IMR-90 (cell line): ENCODE measurements at regions not wholly inside any gene's neighbourhood (a gene's known extent, or its start where the extent isn't known, plus 50 kb on each side); places are given as distances from the start of the nearest gene placed in this dataset.

Experiments
- ATAC-seq: fragments of 200-7000 bp; cut with Tn5 transposase; 2 replicates; pipeline ENCODE4 v1.9.1; 2020; ENCODE audit warnings: low read depth, mild to moderate bottlenecking, moderate library complexity
- BruUV-seq: library from RNA; stranded (reverse); fragments of 400-500 nt; replicated peaks from 2 replicates; lab custom pipeline; 2021; lab: Mats Ljungman, UMichigan
- CTCF ChIA-PET: fragments of 300-600 bp; formaldehyde crosslinking; extraction: SDS; loops from one replicate; lab custom pipeline; 2021; ENCODE audit warnings: antibody characterized with exemption; lab: Yijun Ruan, JAX
- POLR2A ChIA-PET: fragments of 300-600 bp; sonication (Branson Sonifier 250); formaldehyde crosslinking; loops from one replicate; lab custom pipeline; 2022; ENCODE audit warnings: antibody characterized with exemption; ENCODE audit not compliant: unreplicated experiment; lab: Charles Lee
- DNase-seq: peaks from one replicate; pipeline ENCODE4 v3.0.0; 2013
- H2AFZ ChIP-seq: replicated peaks from 2 replicates; pipeline ENCODE3; 2013; ENCODE audit warnings: low read length, mild to moderate bottlenecking; ENCODE audit not compliant: poor library complexity
- H2AK5ac ChIP-seq: 2 replicates; pipeline ENCODE4 v1.6.1; 2013; ENCODE audit warnings: low read depth, low read length, inconsistent platforms
- H2AK9ac ChIP-seq: replicated peaks from 2 replicates; pipeline ENCODE3; 2013; ENCODE audit warnings: mild to moderate bottlenecking, low read depth, low read length, moderate library complexity; ENCODE audit not compliant: poor library complexity
- H2BK120ac ChIP-seq: 2 replicates; pipeline ENCODE4 v1.6.1; 2013; ENCODE audit warnings: low read depth, low read length, inconsistent platforms
- H2BK15ac ChIP-seq: 3 replicates; pipeline ENCODE4 v1.6.1; 2013; ENCODE audit warnings: low read depth, low read length, inconsistent platforms
- H2BK20ac ChIP-seq: 2 replicates; pipeline ENCODE4 v1.6.1; 2013; ENCODE audit warnings: low read depth, mild to moderate bottlenecking, inconsistent platforms, low read length, moderate library complexity
- H2BK5ac ChIP-seq: 2 replicates; pipeline ENCODE4 v1.6.1; 2013; ENCODE audit warnings: mild to moderate bottlenecking, low read depth, low read length, inconsistent platforms; ENCODE audit not compliant: poor library complexity, severe bottlenecking
- H3K14ac ChIP-seq: replicated peaks from 2 replicates; pipeline ENCODE4 v1.6.1; 2013; ENCODE audit warnings: low read depth, low read length, inconsistent platforms
- H3K18ac ChIP-seq: 2 replicates; pipeline ENCODE4 v1.6.1; 2013; ENCODE audit warnings: low read depth, low read length, control low read depth
- H3K23ac ChIP-seq: 2 replicates; pipeline ENCODE4 v1.6.1; 2013; ENCODE audit warnings: low read depth, low read length, inconsistent platforms
- H3K27ac ChIP-seq: 2 replicates; pipeline ENCODE4 v1.5.1; 2013; ENCODE audit warnings: mild to moderate bottlenecking, control low read depth, low read length; ENCODE audit not compliant: insufficient read depth
- H3K27me3 ChIP-seq: 2 replicates; pipeline ENCODE4 v1.6.1; 2013; ENCODE audit warnings: low read length; ENCODE audit not compliant: control insufficient read depth, insufficient read depth
- H3K36me3 ChIP-seq: 2 replicates; pipeline ENCODE4 v1.6.1; 2013; ENCODE audit warnings: low read length, mixed read lengths; ENCODE audit not compliant: control insufficient read depth, insufficient read depth
- H3K4ac ChIP-seq: 2 replicates; pipeline ENCODE4 v1.6.1; 2013; ENCODE audit warnings: low read depth, low read length, inconsistent platforms
- H3K4me1 ChIP-seq: 2 replicates; pipeline ENCODE4 v1.6.1; 2013; ENCODE audit warnings: low read length, mixed read lengths; ENCODE audit not compliant: control insufficient read depth, insufficient read depth
- H3K4me2 ChIP-seq: 2 replicates; pipeline ENCODE4 v1.6.1; 2013; ENCODE audit warnings: low read depth, mild to moderate bottlenecking, control low read depth, low read length, moderate library complexity
- H3K4me3 ChIP-seq: 2 replicates; pipeline ENCODE4 v1.5.1; 2013; ENCODE audit warnings: low read depth, mild to moderate bottlenecking, control low read depth, low read length, moderate library complexity; ENCODE audit not compliant: insufficient read depth
- H3K56ac ChIP-seq: 2 replicates; pipeline ENCODE4 v1.6.1; 2013; ENCODE audit warnings: low read length, inconsistent platforms; ENCODE audit not compliant: insufficient read depth; ENCODE audit errors: extremely low read depth
- H3K79me1 ChIP-seq, 2 experiments: 2 replicates each; pipeline ENCODE4 v1.6.1; 2013; ENCODE audit warnings: low read length in 2 of 2, inconsistent platforms in 1 of 2, low read depth in 1 of 2
- H3K9ac ChIP-seq: 2 replicates; pipeline ENCODE4 v1.6.1; 2013; ENCODE audit warnings: low read depth, low read length, control low read depth
- H3K9me1 ChIP-seq: 2 replicates; pipeline ENCODE4 v1.6.1; 2013; ENCODE audit warnings: low read length, inconsistent platforms; ENCODE audit not compliant: insufficient read depth
- H3K9me3 ChIP-seq: 2 replicates; pipeline ENCODE4 v1.6.1; 2013; ENCODE audit warnings: low read length; ENCODE audit not compliant: control insufficient read depth, insufficient read depth
- H4K20me1 ChIP-seq: 2 replicates; pipeline ENCODE4 v1.6.1; 2013; ENCODE audit warnings: low read length, inconsistent platforms; ENCODE audit not compliant: insufficient read depth
- H4K5ac ChIP-seq: 2 replicates; pipeline ENCODE4 v1.6.1; 2013; ENCODE audit warnings: mild to moderate bottlenecking, low read depth, low read length, control low read depth
- H4K8ac ChIP-seq, 2 experiments: 2 replicates each; pipeline ENCODE4 v1.6.1; 2013; ENCODE audit warnings: low read depth in 2 of 2, low read length in 2 of 2, control low read depth in 1 of 2, inconsistent platforms in 1 of 2
- H4K91ac ChIP-seq: 2 replicates; pipeline ENCODE4 v1.6.1; 2013; ENCODE audit warnings: low read depth, low read length, inconsistent platforms; ENCODE audit not compliant: insufficient read depth
- CEBPB ChIP-seq: IDR thresholded peaks from 2 replicates; pipeline ENCODE4 v1.6.1; 2012; ENCODE audit warnings: low read depth, low read length, improper control_type of control experiment
- CHD1 ChIP-seq: IDR thresholded peaks from 2 replicates; pipeline ENCODE4 v1.6.1; 2012; ENCODE audit warnings: low read depth, low read length, improper control_type of control experiment
- FOS ChIP-seq: fragments of 150-350 bp; IDR thresholded peaks from 2 replicates; pipeline ENCODE4 v1.6.1; 2016; ENCODE audit warnings: low read depth, low read length
- MAFK ChIP-seq: IDR thresholded peaks from 2 replicates; pipeline ENCODE4 v1.6.1; 2012; ENCODE audit warnings: low read depth, low read length, improper control_type of control experiment
- MAZ ChIP-seq: IDR thresholded peaks from 2 replicates; pipeline ENCODE4 v1.6.1; 2012; ENCODE audit warnings: low read depth, mild to moderate bottlenecking, low read length, improper control_type of control experiment, moderate library complexity, borderline replicate concordance
- NFE2L2 ChIP-seq: fragments of 150-350 bp; IDR thresholded peaks from 2 replicates; pipeline ENCODE4 v1.6.1; 2016; ENCODE audit warnings: low read depth, mild to moderate bottlenecking, low read length
- POLR2A ChIP-seq: IDR thresholded peaks from 2 replicates; pipeline ENCODE4 v1.6.1; 2012; ENCODE audit warnings: mild to moderate bottlenecking, low read depth, low read length
- RAD21 ChIP-seq: IDR thresholded peaks from 2 replicates; pipeline ENCODE4 v1.6.1; 2012; ENCODE audit warnings: low read length, improper control_type of control experiment
- RCOR1 ChIP-seq: IDR thresholded peaks from 2 replicates; pipeline ENCODE4 v1.6.1; 2012; ENCODE audit warnings: mild to moderate bottlenecking, low read length, improper control_type of control experiment; ENCODE audit not compliant: insufficient replicate concordance
- RFX5 ChIP-seq: IDR thresholded peaks from 2 replicates; pipeline ENCODE4 v1.8.0; 2012; ENCODE audit warnings: low read depth, mild to moderate bottlenecking, low read length, moderate library complexity
- SMC3 ChIP-seq: fragments of 150-350 bp; IDR thresholded peaks from 2 replicates; pipeline ENCODE4 v1.6.1; 2016; ENCODE audit warnings: low read depth, mild to moderate bottlenecking, antibody characterized with exemption, low read length, moderate library complexity
- WGBS, 2 experiments: methylation state at CpG; one replicate each; pipeline versions ENCODE4 v1.1.5 to v1.1.7; 2013; ENCODE audit warnings: missing lambda C conversion rate in 2 of 2; ENCODE audit not compliant: insufficient read length in 1 of 2; ENCODE audit errors: extremely low coverage in 2 of 2; 5-methylcytosine and 5-hydroxymethylcytosine counted together
- dilution Hi-C: fragments of 300-500 bp; cut with HindIII; formaldehyde crosslinking; loops from one replicate; pipeline ENCODE4 v1.14.3; 2018; ENCODE audit warnings: low sequenced_read_pairs; ENCODE audit not compliant: unreplicated experiment
- in situ Hi-C: fragments of 300-500 bp; cut with MboI; formaldehyde crosslinking; loops from 3 replicates; pipeline ENCODE4 v1.14.3; 2019; ENCODE audit warnings: low sequenced_read_pairs, inconsistent platforms, mixed read lengths
- intact Hi-C: fragments of 100-400 bp; cut with micrococcal nuclease; formaldehyde crosslinking; loops from 2 replicates; pipeline ENCODE4 v1.10.0; 2022
- TF ChIP-seq, protein P1 (sequence below): conservative IDR thresholded peaks from 2 replicates; pipeline ENCODE4 v1.5.1; 2012; ENCODE audit warnings: mild to moderate bottlenecking, low read depth, low read length, improper control_type of control experiment
- TF ChIP-seq, protein P2 (sequence below): fragments of 150-350 bp; IDR thresholded peaks from 2 replicates; pipeline ENCODE4 v1.6.1; 2017; ENCODE audit warnings: mild to moderate bottlenecking, antibody characterized with exemption, low read length, low read depth

DNA sequence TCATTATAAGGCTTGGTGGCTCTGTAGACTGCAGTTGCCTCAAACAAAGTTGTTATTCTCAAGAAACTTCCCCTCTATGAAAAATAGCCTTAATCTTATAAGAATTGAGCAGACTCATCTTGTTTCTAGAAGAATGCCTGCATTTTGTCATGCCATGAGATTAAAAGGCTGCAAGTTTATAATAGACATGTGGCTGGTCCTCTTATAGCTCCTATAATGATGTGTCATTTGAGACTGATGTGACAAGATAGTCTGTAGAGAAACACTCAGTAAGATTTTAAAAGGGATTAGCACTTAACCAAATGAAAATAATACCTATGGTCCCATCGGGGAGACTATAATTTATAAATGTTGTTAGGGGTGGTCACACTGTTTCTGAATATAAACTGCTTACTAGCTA, 312.5 kb downstream of the OXSM start:
- Histone ChIP-seq H3K9ac (no peak overlapping the region), H2BK20ac (no peak overlapping the region), H4K8ac (no peak overlapping the region), H4K20me1 (no peaks in the 10 kb centered on the region), H3K79me1 (no peaks in the 10 kb centered on the region), H3K36me3 (no peaks in the 10 kb centered on the region), H3K27ac (no peak overlapping the region), H3K4me1 (no peaks in the 10 kb centered on the region), H3K9me3 (peaks cover 5% of the 10 kb centered on the region; the same call in 1 of the 2 replicates), H3K23ac (no peak overlapping the region), H3K4me3 (no peak overlapping the region), H3K4ac (no peak overlapping the region), H4K5ac (no peak overlapping the region), H4K91ac (no peak overlapping the region), H2AFZ (no peak overlapping the region), H3K56ac (no peak overlapping the region), H3K9me1 (no peaks in the 10 kb centered on the region), H2BK5ac (no peak overlapping the region), H2BK120ac (no peak overlapping the region), H3K14ac (no peak overlapping the region), H3K27me3 (no peaks in the 10 kb centered on the region), H3K18ac (no peak overlapping the region), H2AK9ac (no peak overlapping the region), H2BK15ac (no peak overlapping the region), H3K4me2 (no peak overlapping the region), H2AK5ac (no peak overlapping the region)
- ChIA-PET POLR2A (no interaction called here), CTCF (no interaction called here)
- dilution Hi-C loops = no loop called here
- no peak for TF ChIP-seq CEBPB
- no peak for TF ChIP-seq RAD21
- TF ChIP-seq SMC3 = no peak
- no peak for TF ChIP-seq NFE2L2
- no peak for TF ChIP-seq FOS
- no peak for TF ChIP-seq RFX5
- TF ChIP-seq MAZ = no peak
- no peak for TF ChIP-seq MAFK
- no peak for TF ChIP-seq POLR2A
- TF ChIP-seq, protein P1, sequence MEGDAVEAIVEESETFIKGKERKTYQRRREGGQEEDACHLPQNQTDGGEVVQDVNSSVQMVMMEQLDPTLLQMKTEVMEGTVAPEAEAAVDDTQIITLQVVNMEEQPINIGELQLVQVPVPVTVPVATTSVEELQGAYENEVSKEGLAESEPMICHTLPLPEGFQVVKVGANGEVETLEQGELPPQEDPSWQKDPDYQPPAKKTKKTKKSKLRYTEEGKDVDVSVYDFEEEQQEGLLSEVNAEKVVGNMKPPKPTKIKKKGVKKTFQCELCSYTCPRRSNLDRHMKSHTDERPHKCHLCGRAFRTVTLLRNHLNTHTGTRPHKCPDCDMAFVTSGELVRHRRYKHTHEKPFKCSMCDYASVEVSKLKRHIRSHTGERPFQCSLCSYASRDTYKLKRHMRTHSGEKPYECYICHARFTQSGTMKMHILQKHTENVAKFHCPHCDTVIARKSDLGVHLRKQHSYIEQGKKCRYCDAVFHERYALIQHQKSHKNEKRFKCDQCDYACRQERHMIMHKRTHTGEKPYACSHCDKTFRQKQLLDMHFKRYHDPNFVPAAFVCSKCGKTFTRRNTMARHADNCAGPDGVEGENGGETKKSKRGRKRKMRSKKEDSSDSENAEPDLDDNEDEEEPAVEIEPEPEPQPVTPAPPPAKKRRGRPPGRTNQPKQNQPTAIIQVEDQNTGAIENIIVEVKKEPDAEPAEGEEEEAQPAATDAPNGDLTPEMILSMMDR = no peak
- TF ChIP-seq, protein P2, sequence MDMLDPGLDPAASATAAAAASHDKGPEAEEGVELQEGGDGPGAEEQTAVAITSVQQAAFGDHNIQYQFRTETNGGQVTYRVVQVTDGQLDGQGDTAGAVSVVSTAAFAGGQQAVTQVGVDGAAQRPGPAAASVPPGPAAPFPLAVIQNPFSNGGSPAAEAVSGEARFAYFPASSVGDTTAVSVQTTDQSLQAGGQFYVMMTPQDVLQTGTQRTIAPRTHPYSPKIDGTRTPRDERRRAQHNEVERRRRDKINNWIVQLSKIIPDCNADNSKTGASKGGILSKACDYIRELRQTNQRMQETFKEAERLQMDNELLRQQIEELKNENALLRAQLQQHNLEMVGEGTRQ = no peak
- TF ChIP-seq RCOR1 = no peak
- no peak for TF ChIP-seq CHD1
- no TSS peak for BruUV-seq
- in situ Hi-C loops = no loop called here
- intact Hi-C loops = no loop called here
- WGBS, 2 experiments = no CpG with 5 or more reads among the region's 1 CpG
- ATAC-seq (no peak), DNase-seq (no peak)
